Endothelial cell of umbilical vein (primary cell): ENCODE measurements at regions not wholly inside any gene's neighbourhood (a gene's known extent, or its start where the extent isn't known, plus 50 kb on each side); places are given as distances from the start of the nearest gene placed in this dataset.

Experiments
- BruUV-seq: library from RNA; stranded (reverse); fragments of 400-500 nt; replicated peaks from 2 replicates; lab custom pipeline; 2021; lab: Mats Ljungman, UMichigan
- CTCF ChIA-PET: fragments of 300-600, 350-600 bp; sonication (Branson Sonifier 250); formaldehyde crosslinking; loops from one replicate; lab custom pipeline; 2021; ENCODE audit warnings: antibody characterized with exemption, inconsistent platforms; lab: Charles Lee
- POLR2A ChIA-PET: fragments of 300-600, 350-600 bp; sonication (Branson Sonifier 250); formaldehyde crosslinking; loops from one replicate; lab custom pipeline; 2021; ENCODE audit warnings: antibody characterized with exemption, inconsistent platforms; lab: Charles Lee
- DNase-seq: peaks from one replicate; pipeline ENCODE4 v3.0.0-alpha.2; 2011; ENCODE audit warnings: low read depth, low spot score
- FAIRE-seq: peaks from 2 replicates; lab custom pipeline; 2011; peaks lifted over from hg19 to GRCh38; lab: Jason Lieb, UNC
- H2AFZ ChIP-seq: 2 replicates; pipeline ENCODE4 v1.6.0; 2012; ENCODE audit warnings: low read depth, low read length, control low read depth, inconsistent platforms
- H3K27ac ChIP-seq: 2 replicates; pipeline ENCODE4 v1.5.1; 2011; ENCODE audit warnings: low read depth, mild to moderate bottlenecking, control low read depth, low read length, moderate library complexity; ENCODE audit not compliant: insufficient read depth
- H3K27me3 ChIP-seq, 2 experiments: 2 replicates each; pipeline versions ENCODE4 v1.6.0 to v1.6.1; 2011; ENCODE audit warnings: low read length in 2 of 2, mixed read lengths in 1 of 2; ENCODE audit not compliant: control insufficient read depth in 2 of 2, insufficient read depth in 2 of 2
- H3K36me3 ChIP-seq, 2 experiments: 2 replicates in 1 of 2; 3 replicates in 1 of 2; pipeline ENCODE4 v1.5.1; 2011; ENCODE audit warnings: low read length in 2 of 2, mild to moderate bottlenecking in 1 of 2, moderate library complexity in 1 of 2; ENCODE audit not compliant: control insufficient read depth in 2 of 2, insufficient read depth in 2 of 2; ENCODE audit errors: extremely low read depth in 1 of 2
- H3K4me1 ChIP-seq: 3 replicates; pipeline ENCODE4 v1.5.1; 2011; ENCODE audit warnings: mild to moderate bottlenecking, low read length; ENCODE audit not compliant: control insufficient read depth, insufficient read depth; ENCODE audit errors: extremely low read depth
- H3K4me2 ChIP-seq: 2 replicates; pipeline ENCODE4 v1.6.1; 2011; ENCODE audit warnings: low read length, control low read depth, mixed read lengths; ENCODE audit not compliant: insufficient read depth
- H3K4me3 ChIP-seq, 3 experiments: fragments of 200-600 bp in 1 of 3; sonication (generic), shearing (Covaris generic) in 1 of 3; replicated peaks in 1 of 3; 2 replicates each; pipeline ENCODE4 v1.5.1; 2011 to 2016; ENCODE audit warnings: control low read depth in 3 of 3, low read length in 3 of 3, mild to moderate bottlenecking in 2 of 3, inconsistent platforms in 1 of 3, low read depth in 1 of 3, moderate library complexity in 1 of 3; ENCODE audit not compliant: insufficient read depth in 1 of 3
- H3K79me2 ChIP-seq: 2 replicates; pipeline ENCODE4 v1.6.0; 2012; ENCODE audit warnings: low read length, inconsistent platforms; ENCODE audit not compliant: control insufficient read depth, insufficient read depth
- H3K9ac ChIP-seq: replicated peaks from 2 replicates; pipeline ENCODE3; 2011; ENCODE audit warnings: low read length, control low read depth; ENCODE audit not compliant: insufficient read depth; ENCODE audit errors: extremely low read depth
- H3K9me1 ChIP-seq: replicated peaks from 3 replicates; pipeline ENCODE4 v1.6.0; 2011; ENCODE audit warnings: mild to moderate bottlenecking, low read length; ENCODE audit not compliant: control insufficient read depth, insufficient read depth; ENCODE audit errors: extremely low read depth
- H3K9me3 ChIP-seq: replicated peaks from 2 replicates; pipeline ENCODE4 v1.5.1; 2012; ENCODE audit warnings: low read length, inconsistent platforms; ENCODE audit not compliant: control insufficient read depth, insufficient read depth
- H4K20me1 ChIP-seq: replicated peaks from 2 replicates; pipeline ENCODE3; 2011; ENCODE audit warnings: mild to moderate bottlenecking, low read length; ENCODE audit not compliant: control insufficient read depth, insufficient read depth; ENCODE audit errors: extremely low read depth
- FOS ChIP-seq: IDR thresholded peaks from 2 replicates; pipeline ENCODE4 v1.6.1; 2011; ENCODE audit warnings: mild to moderate bottlenecking, low read length, moderate library complexity, borderline replicate concordance; ENCODE audit not compliant: insufficient read depth
- GATA2 ChIP-seq: IDR thresholded peaks from 2 replicates; pipeline ENCODE4 v1.7.0; 2011; ENCODE audit warnings: low read depth, mild to moderate bottlenecking, moderate library complexity, mixed read lengths, low read length; ENCODE audit not compliant: insufficient read length, insufficient read depth
- POLR2A ChIP-seq: IDR thresholded peaks from 2 replicates; pipeline ENCODE4 v1.6.1; 2012; ENCODE audit warnings: low read depth, mild to moderate bottlenecking, control low read depth, low read length
- POLR2AphosphoS5 ChIP-seq: IDR thresholded peaks from 2 replicates; pipeline ENCODE4 v1.6.1; 2012; ENCODE audit warnings: low read depth, mild to moderate bottlenecking, control low read depth, low read length, moderate library complexity; ENCODE audit not compliant: insufficient read depth
- dilution Hi-C: fragments of 300-500 bp; cut with MboI; formaldehyde crosslinking; loops from one replicate; pipeline ENCODE4 v1.15.0; 2019; ENCODE audit warnings: low sequenced_read_pairs; ENCODE audit not compliant: extremely low pct_ligation_motif_present
- intact Hi-C: fragments of 100-400 bp; cut with micrococcal nuclease; formaldehyde crosslinking; loops from one replicate; pipeline ENCODE4 v1.10.0; 2022

DNA sequence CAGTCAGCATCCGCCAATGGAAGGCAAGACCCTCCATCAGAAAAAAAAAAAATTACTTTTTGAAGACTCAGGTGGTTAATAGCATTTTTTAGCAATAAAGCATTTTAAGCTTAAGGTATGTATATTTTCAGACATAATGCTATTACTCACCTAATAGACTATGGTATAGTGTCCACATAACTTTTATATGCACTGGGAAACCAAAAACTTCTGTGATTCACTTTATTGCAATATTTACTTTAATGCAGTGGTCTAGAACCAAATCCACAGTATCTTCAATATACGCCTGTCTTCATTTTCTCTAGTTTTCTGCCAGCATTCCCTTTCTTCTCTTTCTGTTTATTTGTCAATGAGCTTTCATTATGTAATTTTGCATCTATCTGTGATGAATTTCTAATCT lies 418.1 kb downstream of the SLITRK6 start:
- dilution Hi-C loops (no loop called here), intact Hi-C loops (no loop called here)
- H2AFZ ChIP-seq: no peak overlapping the region
- no peak overlapping the region for H3K9ac ChIP-seq
- no peaks in the 10 kb centered on the region for H3K36me3 ChIP-seq
- H4K20me1 ChIP-seq: no peaks in the 10 kb centered on the region
- H3K9me1 ChIP-seq: no peaks in the 10 kb centered on the region
- DNase-seq: no peak
- H3K9me3 ChIP-seq: no peaks in the 10 kb centered on the region
- TF ChIP-seq GATA2: no peak
- H3K27me3 ChIP-seq: no peaks in the 10 kb centered on the region
- no peaks in the 10 kb centered on the region for H3K79me2 ChIP-seq
- H3K4me1 ChIP-seq: no peaks in the 10 kb centered on the region
- no peak overlapping the region for H3K4me2 ChIP-seq
- no peak for FAIRE-seq
- H3K4me3 ChIP-seq: no peak overlapping the region
- CTCF ChIA-PET: no interaction called here
- POLR2A ChIA-PET: no interaction called here
- H3K27ac ChIP-seq: no peak overlapping the region
- BruUV-seq: no TSS peak

DNA sequence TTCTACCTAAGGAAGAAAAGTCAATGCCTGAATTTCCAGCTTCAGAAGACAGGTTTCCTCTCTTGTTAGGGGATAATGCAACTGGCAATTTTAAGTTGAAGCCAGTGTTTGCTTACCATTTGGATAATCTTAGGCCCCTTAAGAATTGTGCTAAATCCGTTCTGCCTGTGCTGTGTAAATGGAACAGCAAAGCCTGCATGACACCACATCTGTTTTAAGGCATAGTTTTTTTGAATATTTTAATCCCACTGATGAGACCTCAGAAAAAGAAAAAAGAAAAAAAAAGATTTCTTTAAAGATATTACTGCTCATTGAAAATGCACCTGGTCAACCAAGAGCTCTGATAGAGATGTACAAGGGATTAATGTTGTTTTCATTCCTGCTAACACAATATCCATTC lies 419.2 kb downstream of the SLITRK6 start:
- no TSS peak for BruUV-seq
- H3K9me3 ChIP-seq: no peaks in the 10 kb centered on the region
- no peaks in the 10 kb centered on the region for H3K79me2 ChIP-seq
- dilution Hi-C loops: no loop called here
- H3K9ac ChIP-seq: no peak overlapping the region
- no peaks in the 10 kb centered on the region for H3K9me1 ChIP-seq
- FAIRE-seq (no peak), DNase-seq (no peak)
- no peaks in the 10 kb centered on the region for H3K27me3 ChIP-seq
- intact Hi-C loops: no loop called here
- no peak overlapping the region for H2AFZ ChIP-seq
- TF ChIP-seq POLR2AphosphoS5 (no peak), POLR2A (no peak), FOS (no peak)
- H3K4me1 ChIP-seq: no peaks in the 10 kb centered on the region
- ChIA-PET POLR2A (no interaction called here), CTCF (no interaction called here)
- no peak overlapping the region for H3K4me3 ChIP-seq
- no peaks in the 10 kb centered on the region for H4K20me1 ChIP-seq
- H3K4me2 ChIP-seq: no peak overlapping the region
- no peaks in the 10 kb centered on the region for H3K36me3 ChIP-seq
- H3K27ac ChIP-seq: no peak overlapping the region
